ENCODE measurements at regions not wholly inside any gene's neighbourhood (a gene's known extent, or its start where the extent isn't known, plus 50 kb on each side); places are given as distances from the start of the nearest gene placed in this dataset.

DNA sequence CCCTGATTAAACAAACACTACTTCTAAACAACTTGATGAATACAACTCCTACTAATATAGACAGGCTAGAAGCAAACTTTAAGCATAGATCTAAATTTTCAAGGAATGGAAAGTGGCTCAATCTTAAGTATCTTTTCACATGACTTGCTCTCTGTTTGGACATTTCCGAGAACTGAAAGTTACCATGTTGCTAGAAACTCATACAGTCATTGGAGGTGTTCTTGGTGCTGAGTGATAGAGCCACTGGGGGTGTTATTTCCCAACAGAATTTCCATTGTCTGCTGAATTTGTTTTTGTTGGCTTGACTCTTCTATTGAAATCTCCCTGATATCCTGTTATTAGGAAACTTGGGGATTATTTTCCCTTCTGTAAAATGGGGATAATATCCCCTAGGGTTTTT is 264.5 kb upstream of the RASGRP1 start:
- TF ChIP-seq, protein P1, sequence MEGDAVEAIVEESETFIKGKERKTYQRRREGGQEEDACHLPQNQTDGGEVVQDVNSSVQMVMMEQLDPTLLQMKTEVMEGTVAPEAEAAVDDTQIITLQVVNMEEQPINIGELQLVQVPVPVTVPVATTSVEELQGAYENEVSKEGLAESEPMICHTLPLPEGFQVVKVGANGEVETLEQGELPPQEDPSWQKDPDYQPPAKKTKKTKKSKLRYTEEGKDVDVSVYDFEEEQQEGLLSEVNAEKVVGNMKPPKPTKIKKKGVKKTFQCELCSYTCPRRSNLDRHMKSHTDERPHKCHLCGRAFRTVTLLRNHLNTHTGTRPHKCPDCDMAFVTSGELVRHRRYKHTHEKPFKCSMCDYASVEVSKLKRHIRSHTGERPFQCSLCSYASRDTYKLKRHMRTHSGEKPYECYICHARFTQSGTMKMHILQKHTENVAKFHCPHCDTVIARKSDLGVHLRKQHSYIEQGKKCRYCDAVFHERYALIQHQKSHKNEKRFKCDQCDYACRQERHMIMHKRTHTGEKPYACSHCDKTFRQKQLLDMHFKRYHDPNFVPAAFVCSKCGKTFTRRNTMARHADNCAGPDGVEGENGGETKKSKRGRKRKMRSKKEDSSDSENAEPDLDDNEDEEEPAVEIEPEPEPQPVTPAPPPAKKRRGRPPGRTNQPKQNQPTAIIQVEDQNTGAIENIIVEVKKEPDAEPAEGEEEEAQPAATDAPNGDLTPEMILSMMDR (IDR thresholded peaks at IDR 0.05): no peak

DNA sequence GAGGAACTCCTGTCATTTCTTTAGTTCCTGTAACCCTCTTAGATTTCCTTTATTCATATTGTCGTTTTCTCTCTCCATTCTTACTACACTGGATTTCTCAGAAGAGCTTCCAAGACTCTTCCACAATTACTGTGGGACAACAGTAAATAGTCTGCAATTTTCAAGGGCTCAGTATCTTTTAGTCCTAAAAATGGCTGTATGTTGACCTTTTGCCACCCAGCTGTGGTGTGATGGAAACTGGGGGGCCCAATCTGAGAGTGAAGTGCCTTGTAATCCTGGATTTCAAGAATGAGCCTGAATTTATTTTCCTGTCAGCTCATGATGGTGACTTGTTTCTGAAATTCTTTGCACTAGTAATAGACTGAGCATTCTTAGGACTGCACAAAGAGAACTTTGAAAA is 277.6 kb upstream of the RASGRP1 start:
- TF ChIP-seq, protein P1 (IDR thresholded peaks at IDR 0.05): no peak

DNA sequence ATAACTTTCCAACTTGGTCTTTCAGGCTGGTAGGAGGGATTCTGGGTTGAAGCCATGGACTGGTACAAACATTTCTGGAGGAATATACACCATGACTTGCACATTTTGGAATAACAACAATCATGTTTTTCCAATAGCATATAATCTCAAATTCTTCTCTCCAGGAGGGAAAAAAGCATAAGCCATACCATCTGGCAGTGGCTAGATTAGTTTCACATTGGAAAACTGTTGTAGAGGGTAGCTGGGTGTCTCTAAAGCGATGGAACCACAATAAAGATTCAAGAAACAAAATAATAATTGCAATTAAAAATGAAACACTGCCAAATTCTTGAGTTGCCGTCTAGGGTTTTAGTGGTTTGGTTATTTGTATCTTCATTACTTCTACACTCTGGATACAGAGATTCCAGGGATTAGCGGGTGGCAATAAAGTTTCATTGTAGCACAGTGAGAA is 278.5 kb upstream of the RASGRP1 start:
- TF ChIP-seq, protein P1 (IDR thresholded peaks at IDR 0.05): no peak

DNA sequence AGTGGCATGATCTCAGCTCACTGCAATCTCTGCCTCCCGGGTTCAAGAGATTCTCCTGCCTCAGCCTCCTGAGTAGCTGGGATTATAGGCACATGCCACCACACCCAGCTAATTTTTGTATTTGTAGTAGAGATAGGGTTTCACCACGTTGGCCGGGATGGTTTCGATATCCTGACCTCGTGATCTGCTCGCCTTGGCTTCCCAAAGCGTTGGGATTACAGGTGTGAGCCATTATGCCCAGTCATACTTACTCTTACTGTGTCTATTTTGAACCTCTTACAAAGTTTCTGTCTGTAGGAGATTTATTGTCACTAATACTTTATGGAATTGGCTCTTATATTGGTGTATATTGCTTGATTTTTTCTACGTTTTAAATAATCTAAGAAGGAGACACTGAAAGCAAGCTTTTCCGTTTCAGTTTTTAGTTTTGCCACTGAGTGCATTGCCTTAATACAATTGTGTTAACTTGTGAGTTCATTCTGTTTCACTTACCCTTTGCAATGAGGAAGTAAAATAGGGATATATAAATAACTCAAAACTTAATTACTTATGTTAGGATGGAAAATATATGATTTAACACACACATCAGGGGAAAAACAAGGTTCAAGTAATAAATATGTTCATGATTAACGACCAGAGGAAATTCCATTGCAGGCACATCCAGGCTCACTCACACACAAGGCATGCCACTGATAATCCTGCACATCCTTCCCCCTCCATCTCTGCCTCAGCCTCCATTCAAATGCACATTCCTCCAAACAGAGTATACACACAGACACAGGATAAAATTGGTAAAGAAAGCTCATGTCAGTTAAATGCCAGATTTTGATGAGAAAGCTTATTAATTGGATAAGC is 279.3 kb upstream of the RASGRP1 start:
- TF ChIP-seq, protein P1 (IDR thresholded peaks at IDR 0.05): no peak

DNA sequence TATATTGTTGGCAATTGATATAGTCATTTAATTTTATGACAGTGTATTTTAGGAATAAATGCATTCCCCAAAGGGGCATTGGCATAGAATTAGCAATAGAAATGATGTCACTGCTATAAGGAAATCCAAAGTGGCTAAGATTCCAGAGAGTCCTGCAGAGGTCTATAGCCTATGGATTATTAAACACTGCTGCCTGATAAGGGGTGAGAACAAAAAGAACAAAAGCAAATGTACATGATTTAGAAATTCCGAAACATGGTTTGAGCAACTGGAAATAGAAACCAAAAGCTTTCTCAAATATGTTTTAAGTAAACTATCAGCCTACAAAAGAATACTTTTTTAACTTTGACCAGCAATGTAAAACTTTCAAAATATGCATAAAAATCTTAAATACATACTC is 280.1 kb upstream of the RASGRP1 start:
- TF ChIP-seq, protein P1 (IDR thresholded peaks at IDR 0.05): no peak

DNA sequence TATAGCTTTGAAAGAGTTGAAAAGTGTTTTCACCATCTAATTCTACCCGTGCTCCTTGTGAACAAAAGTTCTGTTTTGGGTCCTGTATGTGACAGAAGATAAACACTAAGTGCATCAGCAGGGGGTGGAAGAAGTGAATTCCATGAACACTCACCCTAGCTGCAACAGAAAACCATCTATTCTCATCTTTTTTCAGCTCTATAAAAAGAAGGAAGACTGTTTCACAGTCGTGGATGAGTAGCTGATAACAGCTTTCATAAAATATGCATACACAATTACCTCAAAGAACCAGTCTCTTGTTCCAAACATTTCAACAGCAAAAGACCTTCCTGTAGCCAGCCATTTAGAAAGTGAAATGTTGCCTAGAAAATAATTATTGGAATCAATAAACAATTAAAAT is 281.7 kb upstream of the RASGRP1 start:
- TF ChIP-seq, protein P1 (IDR thresholded peaks at IDR 0.05): no peak

DNA sequence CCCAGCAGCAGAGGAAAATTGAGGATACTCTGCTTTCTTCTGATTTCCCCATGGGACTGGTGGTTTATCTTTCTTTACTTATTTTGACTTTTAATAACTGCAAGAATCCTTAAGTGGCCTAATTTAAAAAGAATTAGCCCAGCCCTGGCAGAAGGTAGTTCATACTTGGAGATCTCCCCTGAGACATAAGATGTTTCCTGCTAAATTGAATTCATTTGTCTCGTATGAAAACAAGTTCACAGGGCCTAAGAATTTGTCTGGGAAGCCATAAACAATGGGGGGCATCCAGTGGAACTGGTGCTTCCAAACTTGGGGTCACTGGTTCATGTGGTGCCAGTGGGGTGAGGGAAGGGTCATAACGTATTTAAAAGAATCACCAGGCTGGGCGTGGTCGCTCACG is 283.1 kb upstream of the RASGRP1 start:
- TF ChIP-seq, protein P1 (IDR thresholded peaks at IDR 0.05): no peak

Data from LNCAP (cell line).